ENCODE measurements at regions not wholly inside any gene's neighbourhood (a gene's known extent, or its start where the extent isn't known, plus 50 kb on each side); places are given as distances from the start of the nearest gene placed in this dataset.

DNA sequence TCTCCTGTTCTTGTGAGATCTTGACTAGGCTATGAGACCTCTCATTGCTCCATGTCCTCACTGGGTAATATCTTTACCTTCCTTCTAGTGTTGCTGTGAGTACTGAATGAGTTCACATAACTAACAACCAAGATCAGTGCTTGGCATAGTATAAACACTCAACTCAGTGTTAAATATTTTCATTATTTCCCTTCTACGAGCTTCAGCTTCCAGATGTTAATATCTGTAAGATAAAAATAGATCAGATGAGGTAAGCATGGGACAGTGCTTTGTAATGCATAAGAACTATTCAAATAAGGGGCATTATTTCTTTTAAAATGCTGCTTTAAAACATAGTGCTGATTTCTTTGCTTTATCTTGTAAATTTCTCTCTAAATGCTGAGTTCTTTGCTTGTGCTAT is 130.8 kb downstream of the DIPK2A start:
- TF ChIP-seq, protein P1, sequence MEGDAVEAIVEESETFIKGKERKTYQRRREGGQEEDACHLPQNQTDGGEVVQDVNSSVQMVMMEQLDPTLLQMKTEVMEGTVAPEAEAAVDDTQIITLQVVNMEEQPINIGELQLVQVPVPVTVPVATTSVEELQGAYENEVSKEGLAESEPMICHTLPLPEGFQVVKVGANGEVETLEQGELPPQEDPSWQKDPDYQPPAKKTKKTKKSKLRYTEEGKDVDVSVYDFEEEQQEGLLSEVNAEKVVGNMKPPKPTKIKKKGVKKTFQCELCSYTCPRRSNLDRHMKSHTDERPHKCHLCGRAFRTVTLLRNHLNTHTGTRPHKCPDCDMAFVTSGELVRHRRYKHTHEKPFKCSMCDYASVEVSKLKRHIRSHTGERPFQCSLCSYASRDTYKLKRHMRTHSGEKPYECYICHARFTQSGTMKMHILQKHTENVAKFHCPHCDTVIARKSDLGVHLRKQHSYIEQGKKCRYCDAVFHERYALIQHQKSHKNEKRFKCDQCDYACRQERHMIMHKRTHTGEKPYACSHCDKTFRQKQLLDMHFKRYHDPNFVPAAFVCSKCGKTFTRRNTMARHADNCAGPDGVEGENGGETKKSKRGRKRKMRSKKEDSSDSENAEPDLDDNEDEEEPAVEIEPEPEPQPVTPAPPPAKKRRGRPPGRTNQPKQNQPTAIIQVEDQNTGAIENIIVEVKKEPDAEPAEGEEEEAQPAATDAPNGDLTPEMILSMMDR (IDR thresholded peaks at IDR 0.05), result no peak
- TF ChIP-seq POLR2A (IDR thresholded peaks at IDR 0.05), result no peak

All from lower leg skin (tissue), 3 donors.